ENCODE measurements at regions not wholly inside any gene's neighbourhood (a gene's known extent, or its start where the extent isn't known, plus 50 kb on each side); places are given as distances from the start of the nearest gene placed in this dataset.

- peak in 1 of 2 donors; percentile 14 for DNase-seq
These were observed 873.8 kb downstream of the BRD1 start for GRCh38 chr22:48953830-48954229.

GRCh38 chr22:48953103-48953720, 874.5 kb downstream of the BRD1 start:
- Histone ChIP-seq H3K36me3 (no peaks in the 10 kb centered on the region), H3K9me3 (peaks cover 0 to 5% (median 0%) of the 10 kb centered on the region in 4 donors), H3K27ac (no peak overlapping the region), H3K4me3 (no peak overlapping the region), H3K4me1 (no peaks in the 10 kb centered on the region), H3K27me3 (peaks cover 0 to 30% (median 0%) of the 10 kb centered on the region in 3 donors)
- DNase-seq, result no peak
- 83 to 91% (median 84%) methylated on average over 11 of the region's 11 CpGs for WGBS, 5 donors
- intact Hi-C loops (cut with DNase I; ENCODE audit: low total_unique reads), result no loop called here
- TF ChIP-seq POLR2AphosphoS5 (IDR thresholded peaks at IDR 0.05) (no peak), POLR2A (IDR thresholded peaks at IDR 0.05) (no peak), CTCF (IDR thresholded peaks at IDR 0.05) (no peak), EP300 (IDR thresholded peaks at IDR 0.05) (no peak)

More at GRCh38 chr22:48953830-48954229, 873.8 kb downstream of the BRD1 start:
- intact Hi-C loops (cut with DNase I; ENCODE audit: low total_unique reads), result no loop called here
- WGBS, 5 donors, result 72 to 81% (median 80%) methylated on average over 11 of the region's 11 CpGs
- H3K4me3 ChIP-seq, result no peak overlapping the region
- peaks cover 0 to 6% (median 3%) of the 10 kb centered on the region in 4 donors for H3K9me3 ChIP-seq
- no peak overlapping the region for H3K27ac ChIP-seq
- H3K36me3 ChIP-seq, result no peaks in the 10 kb centered on the region
- no peak for TF ChIP-seq EP300 (IDR thresholded peaks at IDR 0.05)
- TF ChIP-seq POLR2AphosphoS5 (IDR thresholded peaks at IDR 0.05), result no peak
- peaks cover 0 to 30% (median 0%) of the 10 kb centered on the region in 3 donors for H3K27me3 ChIP-seq
- no peaks in the 10 kb centered on the region for H3K4me1 ChIP-seq

GRCh38 chr22:48952256-48953102, 875.2 kb downstream of the BRD1 start:
- H3K36me3 ChIP-seq, result no peaks in the 10 kb centered on the region
- intact Hi-C loops (cut with DNase I; ENCODE audit: low total_unique reads), result no loop called here
- DNase-seq, result peak in 1 of 2 donors; percentile 10
- H3K4me1 ChIP-seq, result no peaks in the 10 kb centered on the region
- H3K4me3 ChIP-seq, result no peak overlapping the region
- peaks cover 0 to 30% (median 0%) of the 10 kb centered on the region in 3 donors for H3K27me3 ChIP-seq
- no peak overlapping the region for H3K27ac ChIP-seq
- TF ChIP-seq CTCF (IDR thresholded peaks at IDR 0.05) (no peak), POLR2A (IDR thresholded peaks at IDR 0.05) (no peak), EP300 (IDR thresholded peaks at IDR 0.05) (no peak), POLR2AphosphoS5 (IDR thresholded peaks at IDR 0.05) (no peak)
- 71 to 82% (median 80%) methylated on average over 11 to 19 of the region's 19 CpGs for WGBS, 5 donors
- peaks cover 0 to 5% (median 0%) of the 10 kb centered on the region in 4 donors for H3K9me3 ChIP-seq

- 71 to 81% (median 79%) methylated on average over 5 to 6 of the region's 6 CpGs for WGBS, 5 donors
- TF ChIP-seq POLR2A (IDR thresholded peaks at IDR 0.05), result no peak
- TF ChIP-seq POLR2AphosphoS5 (IDR thresholded peaks at IDR 0.05), result no peak
These were observed 875.8 kb downstream of the BRD1 start for GRCh38 chr22:48951836-48952235.

GRCh38 chr22:48950151-48950915, 877.3 kb downstream of the BRD1 start:
- H3K4me1 ChIP-seq, result no peaks in the 10 kb centered on the region
- TF ChIP-seq POLR2AphosphoS5 (IDR thresholded peaks at IDR 0.05), result no peak
- no peak for TF ChIP-seq CTCF (IDR thresholded peaks at IDR 0.05)
- no peak for TF ChIP-seq POLR2A (IDR thresholded peaks at IDR 0.05)
- no peak for TF ChIP-seq EP300 (IDR thresholded peaks at IDR 0.05)
- DNase-seq, result peak in 1 of 2 donors; percentile 18

More at GRCh38 chr22:48951836-48952235, 875.8 kb downstream of the BRD1 start:
- Histone ChIP-seq H3K4me1 (no peaks in the 10 kb centered on the region), H3K27me3 (peaks cover 0 to 30% (median 0%) of the 10 kb centered on the region in 3 donors), H3K27ac (no peak overlapping the region), H3K36me3 (no peaks in the 10 kb centered on the region), H3K4me3 (no peak overlapping the region), H3K9me3 (peaks cover 0 to 5% (median 0%) of the 10 kb centered on the region in 4 donors)
- peak in 1 of 2 donors; percentile 10 for DNase-seq
- intact Hi-C loops (cut with DNase I; ENCODE audit: low total_unique reads), result no loop called here

More at GRCh38 chr22:48950151-48950915, 877.3 kb downstream of the BRD1 start:
- Histone ChIP-seq H3K9me3 (peaks cover 0 to 5% (median 0%) of the 10 kb centered on the region in 4 donors), H3K36me3 (no peaks in the 10 kb centered on the region), H3K27ac (no peak overlapping the region), H3K4me3 (no peak overlapping the region), H3K27me3 (peaks cover 0 to 31% (median 0%) of the 10 kb centered on the region in 3 donors)
- intact Hi-C loops (cut with DNase I; ENCODE audit: low total_unique reads), result no loop called here
- 59 to 78% (median 75%) methylated on average over 6 to 27 of the region's 27 CpGs for WGBS, 5 donors
